ENCODE measurements at regions not wholly inside any gene's neighbourhood (a gene's known extent, or its start where the extent isn't known, plus 50 kb on each side); places are given as distances from the start of the nearest gene placed in this dataset.

DNA sequence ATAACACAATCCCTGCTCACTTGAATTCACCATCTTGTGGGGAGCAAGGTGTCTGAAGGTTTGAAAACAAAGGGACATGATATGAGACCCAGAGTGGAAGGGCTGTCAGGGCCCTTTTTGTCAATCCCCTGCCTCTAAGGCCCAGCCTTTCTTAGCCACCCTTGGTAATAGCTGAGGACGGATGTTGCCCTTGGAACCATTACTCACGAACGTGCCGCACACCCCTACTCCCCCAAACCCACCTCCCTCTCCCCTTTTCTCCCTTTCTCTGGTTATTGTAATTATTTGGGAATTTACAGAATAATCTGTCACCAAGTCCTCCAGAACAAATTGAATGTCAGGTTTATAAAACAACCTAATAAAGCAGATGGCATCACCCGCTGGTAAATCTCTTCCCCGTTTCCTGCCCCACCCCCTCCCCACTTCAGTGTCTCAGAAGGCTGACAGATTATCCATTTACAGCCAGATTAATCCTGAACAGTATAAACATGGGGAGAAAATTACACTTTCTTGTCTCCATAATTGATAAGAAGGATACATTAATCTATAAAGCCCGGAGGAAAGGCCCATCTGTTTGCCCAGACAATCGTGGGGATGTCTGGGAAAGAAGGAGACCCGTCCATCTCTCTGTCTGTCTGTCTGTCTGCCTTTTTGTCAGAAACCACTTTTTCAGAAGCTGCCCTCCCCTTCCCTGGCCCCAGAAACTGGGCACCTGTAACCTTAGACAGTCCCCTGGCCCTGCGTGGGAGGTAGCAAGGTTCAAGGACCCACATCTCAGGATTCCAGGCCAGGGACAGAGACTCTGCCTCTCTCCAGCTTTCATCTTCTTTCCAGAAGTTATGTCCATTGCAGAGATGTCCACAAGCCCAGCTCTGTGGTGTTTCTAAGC is 60.6 kb upstream of the CD34 start:
- H3K4me1 ChIP-seq (ENCODE audit: insufficient read depth, poor library complexity, severe bottlenecking), result no peaks in the 10 kb centered on the region
- no peak overlapping the region for H3K4me3 ChIP-seq (ENCODE audit: severe bottlenecking)
- TF ChIP-seq, protein P1, sequence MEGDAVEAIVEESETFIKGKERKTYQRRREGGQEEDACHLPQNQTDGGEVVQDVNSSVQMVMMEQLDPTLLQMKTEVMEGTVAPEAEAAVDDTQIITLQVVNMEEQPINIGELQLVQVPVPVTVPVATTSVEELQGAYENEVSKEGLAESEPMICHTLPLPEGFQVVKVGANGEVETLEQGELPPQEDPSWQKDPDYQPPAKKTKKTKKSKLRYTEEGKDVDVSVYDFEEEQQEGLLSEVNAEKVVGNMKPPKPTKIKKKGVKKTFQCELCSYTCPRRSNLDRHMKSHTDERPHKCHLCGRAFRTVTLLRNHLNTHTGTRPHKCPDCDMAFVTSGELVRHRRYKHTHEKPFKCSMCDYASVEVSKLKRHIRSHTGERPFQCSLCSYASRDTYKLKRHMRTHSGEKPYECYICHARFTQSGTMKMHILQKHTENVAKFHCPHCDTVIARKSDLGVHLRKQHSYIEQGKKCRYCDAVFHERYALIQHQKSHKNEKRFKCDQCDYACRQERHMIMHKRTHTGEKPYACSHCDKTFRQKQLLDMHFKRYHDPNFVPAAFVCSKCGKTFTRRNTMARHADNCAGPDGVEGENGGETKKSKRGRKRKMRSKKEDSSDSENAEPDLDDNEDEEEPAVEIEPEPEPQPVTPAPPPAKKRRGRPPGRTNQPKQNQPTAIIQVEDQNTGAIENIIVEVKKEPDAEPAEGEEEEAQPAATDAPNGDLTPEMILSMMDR (IDR thresholded peaks at IDR 0.05; ENCODE audit: poor library complexity, severe bottlenecking), result no peak
- ATAC-seq (ENCODE audit: low read depth) (no peak), DNase-seq (ENCODE audit: low spot score) (no peak)
- no peak overlapping the region for H3K27ac ChIP-seq (ENCODE audit: poor library complexity, severe bottlenecking)
- no peaks in the 10 kb centered on the region for H3K9me3 ChIP-seq (ENCODE audit: severe bottlenecking)
- no peaks in the 10 kb centered on the region for H3K36me3 ChIP-seq (ENCODE audit: low read depth)
- H3K27me3 ChIP-seq (ENCODE audit: insufficient read depth, poor library complexity, severe bottlenecking), result no peaks in the 10 kb centered on the region

DNA sequence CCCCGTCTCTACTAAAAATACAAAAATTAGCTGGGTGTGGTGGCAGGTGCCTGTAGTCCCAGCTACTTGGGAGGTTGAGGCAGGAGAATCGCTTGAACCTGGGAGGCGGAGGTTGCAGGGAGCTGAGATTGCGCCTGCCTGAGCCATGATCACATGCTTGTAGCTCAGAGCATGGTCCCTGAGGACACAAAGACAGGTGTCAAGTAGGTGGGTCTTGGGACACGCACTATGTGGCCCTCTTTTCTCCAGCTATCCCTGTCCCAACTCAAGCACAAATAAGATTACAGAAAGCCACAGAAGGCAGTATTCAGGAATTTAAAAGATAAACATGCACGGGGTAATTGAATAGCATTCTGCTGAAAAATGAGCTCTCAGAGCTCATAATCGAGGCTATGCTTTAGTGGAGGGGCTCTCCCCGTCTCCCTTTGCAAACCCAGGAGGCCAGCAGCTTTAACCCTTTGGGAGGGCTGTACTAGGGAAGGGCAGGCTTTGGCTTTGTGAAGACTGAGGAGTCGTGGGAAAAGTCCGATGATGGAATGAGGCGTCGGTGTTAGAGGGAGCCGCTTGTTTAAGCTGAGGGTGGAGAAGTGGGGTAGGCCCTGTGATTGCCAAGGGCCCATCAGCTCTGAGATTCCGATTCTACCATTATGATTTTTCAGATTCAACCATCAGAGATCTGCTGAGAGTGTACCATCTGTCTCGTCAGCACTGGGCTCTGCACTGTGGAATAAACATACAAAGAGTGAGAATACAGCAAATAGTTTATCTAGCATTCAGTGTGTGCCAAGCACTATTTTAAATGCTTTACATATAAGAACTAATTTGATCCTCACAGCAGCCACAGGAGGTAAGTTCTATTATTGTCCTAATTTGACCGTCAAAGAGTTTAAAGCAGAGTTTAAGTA is 59.7 kb upstream of the CD34 start:
- ATAC-seq (ENCODE audit: low read depth) (no peak), DNase-seq (ENCODE audit: low spot score) (no peak)
- no peaks in the 10 kb centered on the region for H3K4me1 ChIP-seq (ENCODE audit: insufficient read depth, poor library complexity, severe bottlenecking)
- no peak overlapping the region for H3K27ac ChIP-seq (ENCODE audit: poor library complexity, severe bottlenecking)
- TF ChIP-seq, protein P1 (IDR thresholded peaks at IDR 0.05; ENCODE audit: poor library complexity, severe bottlenecking), result no peak
- H3K9me3 ChIP-seq (ENCODE audit: severe bottlenecking), result no peaks in the 10 kb centered on the region
- no peak overlapping the region for H3K4me3 ChIP-seq (ENCODE audit: severe bottlenecking)
- no peaks in the 10 kb centered on the region for H3K36me3 ChIP-seq (ENCODE audit: low read depth)
- H3K27me3 ChIP-seq (ENCODE audit: insufficient read depth, poor library complexity, severe bottlenecking), result no peaks in the 10 kb centered on the region

DNA sequence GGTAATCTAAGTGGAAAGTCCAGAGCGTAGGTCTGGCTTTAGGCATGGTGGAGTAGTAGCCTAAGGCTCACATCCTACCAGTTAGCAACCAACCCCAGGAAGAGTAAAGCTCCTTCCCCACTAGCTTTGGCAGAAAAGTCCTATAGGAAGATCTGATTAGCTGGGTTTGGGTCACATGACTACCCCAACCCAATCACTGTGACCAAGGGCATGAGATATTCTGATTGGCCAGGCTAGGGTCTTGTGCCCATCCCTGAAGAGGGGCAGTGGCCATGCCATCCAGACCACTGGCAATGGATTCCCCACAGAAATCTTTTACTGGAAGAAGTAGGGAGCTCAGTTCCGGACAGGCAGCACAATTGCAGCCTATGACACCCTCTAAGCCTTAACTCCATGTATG is 58.6 kb upstream of the CD34 start:
- ATAC-seq (ENCODE audit: low read depth) (no peak), DNase-seq (ENCODE audit: low spot score) (no peak)
- H3K4me3 ChIP-seq (ENCODE audit: severe bottlenecking), result no peak overlapping the region
- H3K4me1 ChIP-seq (ENCODE audit: insufficient read depth, poor library complexity, severe bottlenecking), result no peaks in the 10 kb centered on the region
- TF ChIP-seq, protein P1 (IDR thresholded peaks at IDR 0.05; ENCODE audit: poor library complexity, severe bottlenecking), result no peak
- no peaks in the 10 kb centered on the region for H3K36me3 ChIP-seq (ENCODE audit: low read depth)
- H3K27ac ChIP-seq (ENCODE audit: poor library complexity, severe bottlenecking), result no peak overlapping the region
- H3K27me3 ChIP-seq (ENCODE audit: insufficient read depth, poor library complexity, severe bottlenecking), result no peaks in the 10 kb centered on the region
- H3K9me3 ChIP-seq (ENCODE audit: severe bottlenecking), result no peaks in the 10 kb centered on the region

DNA sequence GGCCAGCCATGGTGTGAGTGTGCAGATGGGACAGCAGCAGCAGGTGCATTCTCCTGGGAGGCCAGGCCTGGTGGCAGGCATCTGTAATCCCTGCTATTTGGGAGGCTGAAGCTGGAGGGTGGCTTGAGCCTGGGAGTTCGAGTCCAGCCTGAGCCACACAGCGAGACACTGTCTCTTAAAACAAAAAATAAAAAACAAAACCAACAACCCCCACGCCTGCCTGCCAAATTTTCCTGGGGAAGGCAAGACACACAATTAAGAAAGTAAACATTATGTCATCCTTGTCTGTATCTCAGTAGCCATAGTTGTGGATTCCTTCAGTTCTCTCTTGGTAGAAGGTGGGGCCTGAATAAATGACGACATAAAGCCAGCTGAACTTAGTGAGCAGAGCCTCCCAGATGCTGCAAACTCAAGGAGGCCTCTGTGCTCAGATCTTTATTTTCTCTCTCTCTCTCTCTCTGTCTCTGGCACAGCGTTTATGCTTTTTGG is 57.6 kb upstream of the CD34 start:
- DNase-seq (ENCODE audit: low spot score) (no peak), ATAC-seq (ENCODE audit: low read depth) (no peak)
- TF ChIP-seq, protein P1 (IDR thresholded peaks at IDR 0.05; ENCODE audit: poor library complexity, severe bottlenecking), result no peak
- H3K27ac ChIP-seq (ENCODE audit: poor library complexity, severe bottlenecking), result no peak overlapping the region
- no peaks in the 10 kb centered on the region for H3K36me3 ChIP-seq (ENCODE audit: low read depth)
- H3K27me3 ChIP-seq (ENCODE audit: insufficient read depth, poor library complexity, severe bottlenecking), result no peaks in the 10 kb centered on the region
- no peaks in the 10 kb centered on the region for H3K9me3 ChIP-seq (ENCODE audit: severe bottlenecking)
- no peaks in the 10 kb centered on the region for H3K4me1 ChIP-seq (ENCODE audit: insufficient read depth, poor library complexity, severe bottlenecking)
- no peak overlapping the region for H3K4me3 ChIP-seq (ENCODE audit: severe bottlenecking)
